GM21619 (cell line): ENCODE measurements at regions not wholly inside any gene's neighbourhood (a gene's known extent, or its start where the extent isn't known, plus 50 kb on each side); places are given as distances from the start of the nearest gene placed in this dataset.

Experiments used
- ATAC-seq: cut with Tn5 transposase; IDR thresholded peaks from one replicate; pipeline ENCODE4 v1.9.1; 2021; ENCODE audit not compliant: unreplicated experiment

GRCh38 chr5:104241046-104241445 is 678.5 kb upstream of the NUDT12 start:
- no peak for ATAC-seq

- no peak for ATAC-seq
Measured at GRCh38 chr5:104237586-104237985, 675.0 kb upstream of the NUDT12 start.

DNA sequence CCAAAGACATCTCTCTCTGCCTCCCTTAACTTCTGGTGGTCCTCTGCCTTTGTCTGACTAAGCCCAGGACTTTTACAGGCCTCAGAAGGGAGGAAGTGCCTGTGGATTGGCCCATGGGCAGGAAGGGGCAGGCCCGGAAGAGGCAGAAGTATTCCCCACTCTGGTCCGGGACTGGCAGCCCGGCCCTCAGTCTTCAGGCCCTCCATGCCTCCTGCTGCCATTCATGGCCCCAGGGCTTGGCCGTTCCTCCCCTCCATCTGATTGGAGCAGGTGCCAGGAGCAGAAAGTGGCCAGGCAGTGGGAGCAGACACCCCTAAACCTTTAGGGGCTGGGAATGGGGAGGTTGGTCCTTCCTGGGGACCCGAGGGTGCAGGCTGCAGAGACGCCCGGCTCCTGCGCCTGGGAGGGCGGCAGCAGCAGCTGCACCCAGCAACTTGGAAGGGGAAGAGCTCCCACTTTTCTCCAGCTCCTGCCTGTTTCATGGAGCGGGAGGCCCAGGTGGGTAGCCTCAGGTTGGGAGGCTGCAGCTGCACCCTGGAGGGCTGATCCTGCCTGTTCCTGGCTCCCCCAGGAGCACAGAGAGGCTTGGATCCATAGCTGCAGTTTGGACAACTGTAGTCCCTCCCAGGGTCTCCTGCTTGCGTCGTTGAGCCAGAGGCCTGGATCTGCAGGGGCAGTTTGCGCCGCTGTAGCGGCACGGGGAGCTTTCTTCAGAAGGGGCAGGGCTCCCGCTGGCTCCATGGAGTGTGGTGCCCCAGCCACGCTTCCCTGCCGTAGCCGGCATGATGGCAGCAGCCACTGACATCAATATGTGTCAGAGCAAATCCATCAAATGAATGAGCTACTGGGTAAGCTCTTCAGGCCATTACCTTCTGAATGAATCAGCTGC is 661.5 kb upstream of the NUDT12 start:
- no peak for ATAC-seq

DNA sequence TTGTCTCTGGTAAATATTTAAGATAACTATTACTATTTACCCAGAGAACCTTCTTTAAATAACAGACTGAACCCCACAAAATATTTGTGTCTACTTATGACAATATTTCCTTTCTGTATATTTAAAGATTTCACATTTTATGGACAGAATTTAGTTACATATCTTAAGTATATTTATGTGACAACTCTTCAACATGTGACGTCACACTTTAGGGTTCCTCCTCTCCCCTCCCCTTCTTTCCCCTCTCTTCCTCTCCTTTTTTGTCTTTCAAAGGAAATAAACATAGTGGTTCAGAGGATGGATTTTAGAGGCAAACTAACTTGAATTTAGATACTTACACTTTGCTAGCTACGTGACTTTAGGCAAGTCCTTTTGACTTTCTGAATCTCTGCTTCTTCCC is 655.6 kb upstream of the NUDT12 start:
- ATAC-seq = no peak

GRCh38 chr5:104213216-104213615 is 650.6 kb upstream of the NUDT12 start:
- ATAC-seq = no peak

DNA sequence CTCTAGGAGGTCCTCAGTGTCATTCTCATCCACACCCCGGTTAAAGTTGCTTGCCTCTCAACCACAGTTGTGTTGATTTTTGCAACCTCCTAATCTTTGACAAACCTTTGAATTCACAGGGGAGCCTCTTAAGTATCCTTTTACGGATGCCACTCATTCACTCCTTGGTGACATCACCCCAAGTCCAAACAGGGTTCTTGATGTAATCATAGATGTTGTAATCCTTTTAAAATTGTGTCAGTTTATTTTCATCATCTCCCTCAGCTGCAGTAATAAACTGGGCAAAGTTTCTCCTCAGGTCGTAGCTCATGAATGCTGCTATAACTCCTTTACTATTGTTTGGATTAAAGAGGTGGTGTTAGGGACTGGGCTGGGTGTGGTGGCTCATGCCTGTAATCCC is 637.2 kb upstream of the NUDT12 start:
- no peak for ATAC-seq

DNA sequence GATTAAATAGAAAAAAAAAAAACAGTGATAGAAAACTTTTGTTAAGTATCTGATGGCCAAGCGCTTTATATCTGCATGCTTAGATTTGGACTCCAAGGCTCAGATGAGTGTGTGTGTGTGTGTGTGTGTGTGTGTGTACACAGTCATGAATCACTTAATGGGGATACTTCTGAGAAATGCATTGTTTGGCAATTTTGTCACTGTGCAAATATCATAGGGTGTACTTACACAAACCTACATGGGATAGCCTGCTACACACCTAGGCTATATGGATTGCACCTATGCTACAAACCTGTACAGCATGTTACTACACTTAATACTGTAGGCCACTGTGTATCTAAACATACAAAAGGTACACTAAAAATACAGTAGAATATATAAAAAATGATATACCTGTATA is 635.6 kb upstream of the NUDT12 start:
- no peak for ATAC-seq

GRCh38 chr5:104189909-104190308 is 627.3 kb upstream of the NUDT12 start:
- no peak for ATAC-seq

DNA sequence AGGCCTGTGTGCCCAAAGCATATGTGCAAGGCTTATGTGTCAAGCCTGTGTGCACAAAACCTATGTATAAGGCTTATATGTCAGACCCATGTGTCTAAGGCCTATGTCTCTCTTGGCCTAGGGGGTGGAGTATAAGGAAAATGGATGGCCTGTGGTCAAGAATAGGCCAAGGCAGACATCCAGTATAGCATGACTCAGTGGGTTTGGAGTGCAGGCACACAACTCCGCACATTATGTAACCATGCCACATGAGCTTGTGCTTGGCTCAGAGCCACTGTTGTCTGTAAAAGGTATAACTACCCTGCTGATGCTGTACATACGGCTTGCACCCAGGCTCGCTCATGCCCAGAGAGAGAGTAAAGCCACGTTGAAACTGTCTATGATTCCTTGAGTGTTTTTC is 626.4 kb upstream of the NUDT12 start:
- ATAC-seq = no peak

GRCh38 chr5:104187656-104188055 is 625.1 kb upstream of the NUDT12 start:
- ATAC-seq = no peak

- no peak for ATAC-seq
Measured at GRCh38 chr5:104186510-104186909, 623.9 kb upstream of the NUDT12 start.

GRCh38 chr5:104186100-104186499 is 623.5 kb upstream of the NUDT12 start:
- no peak for ATAC-seq

- no peak for ATAC-seq
Measured at GRCh38 chr5:104184264-104184663, 621.7 kb upstream of the NUDT12 start.

DNA sequence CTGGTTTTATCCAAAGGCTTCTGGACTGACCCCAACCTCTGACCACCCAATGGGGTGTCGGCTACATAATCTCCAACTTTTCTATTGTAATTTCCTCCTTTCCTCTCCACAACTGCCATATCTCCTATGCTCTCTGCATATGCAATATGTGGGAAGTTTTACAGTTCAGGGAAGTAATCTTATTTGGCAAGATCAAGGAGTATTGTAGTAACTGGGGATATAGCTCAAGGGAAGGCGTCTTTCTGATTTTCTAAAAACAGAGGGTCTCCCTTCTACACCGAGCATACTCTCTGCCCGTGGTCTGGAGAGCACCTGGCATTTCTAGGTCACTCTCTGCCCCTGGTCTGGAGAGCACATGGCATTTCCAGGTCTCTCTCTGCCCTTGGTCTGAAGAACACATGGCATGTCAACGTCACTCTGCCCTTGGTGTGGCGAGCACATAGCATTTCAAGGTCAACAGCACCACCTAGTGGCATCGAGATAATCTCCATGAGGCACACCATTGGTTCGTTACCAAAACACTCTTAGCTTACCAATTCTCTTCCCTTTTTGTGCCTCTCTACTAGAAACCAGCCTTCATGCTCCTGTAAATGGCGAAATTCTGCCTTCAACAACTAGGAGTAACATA is 616.4 kb upstream of the NUDT12 start:
- ATAC-seq = no peak

GRCh38 chr5:104178066-104178465 is 615.5 kb upstream of the NUDT12 start:
- no peak for ATAC-seq

DNA sequence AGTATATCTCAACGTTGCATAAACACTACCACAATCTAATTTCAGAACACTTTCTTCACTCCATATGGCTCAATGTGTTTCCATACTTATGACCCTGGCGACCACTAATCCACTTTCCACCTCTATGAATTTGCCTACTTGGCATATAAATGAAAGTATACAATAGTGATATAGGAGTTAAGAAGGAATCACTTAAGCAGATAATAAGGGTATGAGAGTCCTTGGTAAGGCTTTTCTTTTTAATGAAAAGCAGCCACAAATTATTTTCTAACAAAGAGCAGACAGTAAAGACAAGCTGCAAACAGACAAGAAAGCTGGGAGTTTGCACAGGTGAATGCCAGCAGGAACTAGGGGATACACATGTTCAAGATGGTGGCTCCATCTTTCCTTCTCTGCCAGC is 615.1 kb upstream of the NUDT12 start:
- no peak for ATAC-seq

- ATAC-seq = no peak
Measured at GRCh38 chr5:104172976-104173375, 610.4 kb upstream of the NUDT12 start.

DNA sequence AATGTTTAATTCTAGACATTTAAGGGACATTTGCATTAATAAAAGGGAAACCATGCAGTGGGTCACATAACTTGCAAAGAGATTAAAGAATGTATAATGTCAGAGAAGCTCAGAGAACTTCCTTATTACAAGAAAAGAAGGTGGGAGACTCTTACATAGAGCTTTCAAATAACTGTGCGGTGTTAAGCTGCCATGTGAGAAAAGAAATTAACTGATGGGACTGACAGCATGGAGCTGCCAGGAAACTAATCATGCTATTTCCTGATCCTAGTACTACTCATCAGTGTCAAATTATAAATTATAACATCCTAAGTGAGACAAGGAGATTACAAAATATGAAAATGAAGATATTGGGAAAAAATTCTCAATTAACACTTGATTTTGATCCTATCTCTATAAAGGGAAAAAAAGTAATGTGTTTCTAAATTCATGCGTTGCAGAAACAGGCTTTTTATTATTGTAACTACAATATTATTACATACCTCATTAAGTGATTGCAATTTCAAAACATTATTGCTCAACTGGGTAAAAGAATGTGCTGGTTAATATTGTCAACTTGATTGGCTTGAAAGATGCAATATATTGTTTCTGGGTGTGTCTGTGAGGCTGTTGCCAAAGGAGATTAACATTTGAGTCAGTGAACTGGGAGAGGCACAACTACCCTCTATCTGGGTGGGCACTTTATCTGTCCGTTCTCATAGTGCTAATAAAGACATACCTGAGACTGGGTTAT is 609.5 kb upstream of the NUDT12 start:
- ATAC-seq = no peak

GRCh38 chr5:104170926-104171325 is 608.3 kb upstream of the NUDT12 start:
- no peak for ATAC-seq

GRCh38 chr5:104146652-104147051 is 584.1 kb upstream of the NUDT12 start:
- ATAC-seq = no peak

DNA sequence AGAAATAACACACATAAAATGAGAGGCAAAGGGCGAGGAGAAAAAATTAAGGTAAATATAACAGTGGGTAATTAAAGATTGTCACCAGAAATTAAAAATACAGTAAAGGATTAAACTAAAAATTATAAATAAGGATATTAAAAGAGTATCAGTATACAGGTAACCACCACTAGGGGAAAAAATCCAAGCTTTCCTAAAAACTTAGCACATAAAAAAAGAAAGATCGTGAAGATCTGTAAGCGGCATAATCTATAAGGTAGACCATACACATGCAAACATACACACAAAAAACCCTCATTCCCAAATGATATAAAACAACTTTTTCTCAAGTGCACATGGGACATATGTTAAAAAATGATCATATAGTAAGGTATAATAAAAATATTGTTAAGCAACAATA is 577.3 kb upstream of the NUDT12 start:
- no peak for ATAC-seq

- ATAC-seq = no peak
Measured at GRCh38 chr5:104130320-104130719, 567.7 kb upstream of the NUDT12 start.
